Fibroblast of villous mesenchyme (primary cell): ENCODE measurements at regions not wholly inside any gene's neighbourhood (a gene's known extent, or its start where the extent isn't known, plus 50 kb on each side); places are given as distances from the start of the nearest gene placed in this dataset.
A peak's percentile ranks its signal among the peaks of the same experiment; 100 is the strongest.

ENCODE experiments used
- DNase-seq: peaks from one replicate; pipeline ENCODE4 v3.0.0-alpha.2; 2010; ENCODE audit warnings: low read depth
- H3K4me3 ChIP-seq: 2 replicates; pipeline ENCODE4 v1.5.1; 2011; ENCODE audit warnings: low read depth, mild to moderate bottlenecking, low read length
- TF ChIP-seq, protein P1 (sequence below): IDR thresholded peaks from 2 replicates; pipeline ENCODE4 v1.5.1; 2012; ENCODE audit warnings: low read depth, mild to moderate bottlenecking, low read length; ENCODE audit not compliant: insufficient read depth

DNA sequence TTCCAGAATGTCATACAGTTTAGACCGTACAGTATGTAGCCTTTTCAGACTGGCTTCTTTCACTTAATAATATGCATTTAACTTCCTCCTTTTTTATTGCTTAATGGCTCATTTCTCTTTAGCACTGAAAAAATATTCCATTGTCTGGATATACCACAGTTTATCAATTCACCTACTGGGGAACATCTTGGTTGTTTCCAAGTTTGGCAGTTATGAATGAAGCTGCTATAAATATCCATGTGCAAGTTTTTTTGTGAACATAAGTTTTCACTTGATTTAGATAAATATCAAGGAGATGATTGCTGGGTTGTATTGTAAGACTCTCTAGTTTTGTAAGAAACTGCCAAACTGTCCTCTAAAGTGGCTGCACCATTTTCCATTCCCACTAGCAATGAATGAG is 375.5 kb downstream of the PCDH18 start:
- DNase-seq, result no peak
- H3K4me3 ChIP-seq, result no peak overlapping the region

DNA sequence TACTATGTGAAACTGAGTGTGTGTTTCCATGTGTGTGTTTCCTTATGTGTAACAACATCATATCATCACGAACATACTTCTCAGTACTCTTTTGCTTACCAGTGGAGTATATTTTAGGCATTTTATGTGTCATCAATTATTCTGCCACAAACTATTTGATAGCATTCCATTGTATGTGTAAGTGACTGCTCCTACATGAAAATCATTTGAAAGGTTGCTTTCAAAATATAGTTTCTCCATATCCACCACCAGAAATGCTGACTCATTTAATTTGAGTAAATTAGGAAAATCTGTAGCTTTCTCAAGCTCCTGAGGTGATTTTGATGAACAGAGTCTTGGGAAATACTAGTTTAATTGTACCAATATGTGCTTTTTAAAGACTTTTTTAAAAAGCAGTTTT is 376.2 kb downstream of the PCDH18 start:
- DNase-seq, result peak; percentile 40
- no peak overlapping the region for H3K4me3 ChIP-seq
- TF ChIP-seq, protein P1, sequence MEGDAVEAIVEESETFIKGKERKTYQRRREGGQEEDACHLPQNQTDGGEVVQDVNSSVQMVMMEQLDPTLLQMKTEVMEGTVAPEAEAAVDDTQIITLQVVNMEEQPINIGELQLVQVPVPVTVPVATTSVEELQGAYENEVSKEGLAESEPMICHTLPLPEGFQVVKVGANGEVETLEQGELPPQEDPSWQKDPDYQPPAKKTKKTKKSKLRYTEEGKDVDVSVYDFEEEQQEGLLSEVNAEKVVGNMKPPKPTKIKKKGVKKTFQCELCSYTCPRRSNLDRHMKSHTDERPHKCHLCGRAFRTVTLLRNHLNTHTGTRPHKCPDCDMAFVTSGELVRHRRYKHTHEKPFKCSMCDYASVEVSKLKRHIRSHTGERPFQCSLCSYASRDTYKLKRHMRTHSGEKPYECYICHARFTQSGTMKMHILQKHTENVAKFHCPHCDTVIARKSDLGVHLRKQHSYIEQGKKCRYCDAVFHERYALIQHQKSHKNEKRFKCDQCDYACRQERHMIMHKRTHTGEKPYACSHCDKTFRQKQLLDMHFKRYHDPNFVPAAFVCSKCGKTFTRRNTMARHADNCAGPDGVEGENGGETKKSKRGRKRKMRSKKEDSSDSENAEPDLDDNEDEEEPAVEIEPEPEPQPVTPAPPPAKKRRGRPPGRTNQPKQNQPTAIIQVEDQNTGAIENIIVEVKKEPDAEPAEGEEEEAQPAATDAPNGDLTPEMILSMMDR, result no peak

More for the DNA sequence above, 375.5 kb downstream of the PCDH18 start:
- TF ChIP-seq, protein P1, result no peak

DNA sequence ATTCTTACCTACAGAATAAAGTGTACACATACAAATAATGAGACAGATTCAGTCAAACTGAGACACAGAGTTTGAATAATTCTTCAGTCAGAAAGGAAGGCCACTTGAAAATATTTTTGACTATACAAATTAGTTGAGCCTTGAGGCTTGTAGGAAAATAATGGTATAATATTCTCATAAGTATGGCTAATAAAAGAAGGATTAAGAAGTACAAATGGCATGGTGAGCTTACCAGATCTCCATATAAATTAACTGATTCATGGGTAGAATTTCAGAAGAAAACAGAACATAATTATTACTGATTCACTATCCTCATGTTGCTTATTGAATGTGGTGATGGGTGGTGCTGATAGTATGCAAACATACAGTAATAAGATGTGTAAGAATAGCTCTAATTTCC is 401.1 kb downstream of the PCDH18 start:
- TF ChIP-seq, protein P1, result no peak
- no peak for DNase-seq
- no peak overlapping the region for H3K4me3 ChIP-seq

DNA sequence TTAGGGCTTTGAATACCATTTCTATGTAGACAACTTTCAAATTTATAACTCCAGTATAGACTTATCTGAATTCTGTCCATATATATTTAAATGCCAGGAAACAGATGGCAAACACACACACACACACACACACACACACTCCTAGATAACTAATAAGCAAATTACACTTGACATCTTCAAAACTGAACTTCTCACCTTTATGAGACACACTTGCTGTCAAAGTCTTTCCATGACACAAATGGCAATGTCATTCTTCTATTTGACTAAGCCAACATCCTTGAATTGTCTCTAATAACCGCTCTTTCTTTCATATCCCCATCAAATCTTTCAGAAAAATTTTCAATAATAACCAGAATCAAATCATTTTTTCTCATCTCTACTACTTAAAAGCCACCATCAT is 402.4 kb downstream of the PCDH18 start:
- TF ChIP-seq, protein P1, result no peak
- no peak overlapping the region for H3K4me3 ChIP-seq
- DNase-seq, result no peak

DNA sequence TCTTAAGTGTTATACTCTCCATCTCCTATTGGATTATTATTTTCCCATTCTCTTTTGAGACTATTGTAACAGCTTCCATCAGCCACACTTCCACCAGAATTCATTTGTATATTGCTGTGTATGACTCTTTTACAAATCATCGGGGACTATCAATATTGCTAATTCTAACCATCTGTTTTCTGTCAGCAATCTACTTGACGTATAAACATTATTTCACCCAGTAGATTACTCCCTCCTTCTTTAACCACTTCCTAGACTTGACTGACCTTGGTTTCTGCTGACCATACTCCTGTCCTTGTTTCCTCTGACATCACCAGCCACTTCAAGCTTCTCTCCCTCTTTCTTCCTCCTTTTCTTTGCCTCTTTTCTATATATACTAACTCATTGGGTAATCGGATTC is 402.9 kb downstream of the PCDH18 start:
- no peak overlapping the region for H3K4me3 ChIP-seq
- peak; percentile 11 for DNase-seq
- TF ChIP-seq, protein P1, result no peak

DNA sequence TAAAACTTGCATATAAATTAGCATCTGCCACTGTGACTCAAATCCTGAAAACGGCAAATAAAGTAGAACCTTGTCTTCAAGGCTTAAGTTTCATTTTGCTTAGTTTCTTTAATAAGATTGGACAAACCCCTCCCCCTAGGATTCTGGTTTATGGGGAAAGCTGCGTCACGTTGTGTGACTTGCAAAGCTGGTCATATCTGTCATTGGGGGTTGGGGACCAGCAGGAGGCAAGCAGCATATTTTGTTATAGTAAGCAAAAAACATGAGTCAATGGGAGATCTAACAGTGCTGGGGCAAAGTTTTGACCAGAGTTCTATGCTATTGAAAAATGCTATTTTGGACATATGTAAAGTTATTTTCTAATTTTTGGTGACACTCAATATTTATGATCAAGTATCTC is 407.3 kb downstream of the PCDH18 start:
- DNase-seq, result peak; percentile 64
- TF ChIP-seq, protein P1, result no peak
- peak overlapping the region; percentile 59 for H3K4me3 ChIP-seq

DNA sequence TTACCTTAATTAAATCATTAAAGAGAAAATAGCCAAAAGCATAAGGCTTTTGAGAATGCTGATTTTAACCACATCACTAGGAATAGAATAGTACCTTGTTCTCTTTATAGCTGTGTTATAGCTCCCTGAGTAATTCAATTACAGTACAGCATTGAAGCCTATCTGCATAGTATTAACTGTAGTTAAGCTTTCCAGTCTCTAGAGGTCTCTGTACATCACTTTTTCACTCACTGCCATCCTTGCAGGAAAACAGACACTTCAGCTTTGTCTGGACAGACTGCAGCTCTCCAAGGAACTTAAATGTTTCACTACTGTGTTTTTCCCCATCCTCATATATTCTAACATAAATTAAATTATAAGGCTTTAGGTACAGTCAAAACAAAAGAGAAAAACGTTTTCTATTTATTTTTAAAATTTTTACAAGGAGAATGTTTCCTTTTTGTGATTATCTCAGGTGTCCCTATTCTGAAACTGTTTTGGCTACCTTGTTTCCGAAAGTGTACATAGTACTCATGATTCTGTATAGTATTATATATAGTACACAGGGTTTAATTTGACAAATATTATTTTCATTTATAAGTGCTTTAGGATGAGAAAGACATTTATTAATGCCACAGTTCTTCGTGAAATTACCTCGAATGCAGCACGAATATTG is 407.9 kb downstream of the PCDH18 start:
- peak overlapping the region; percentile 59 for H3K4me3 ChIP-seq
- TF ChIP-seq, protein P1, result peak; percentile 75
- DNase-seq, result peak; percentile 80
